ENCODE measurements at regions not wholly inside any gene's neighbourhood (a gene's known extent, or its start where the extent isn't known, plus 50 kb on each side); places are given as distances from the start of the nearest gene placed in this dataset.

GRCh38 chr12:45669792-45670191 is 59.7 kb upstream of the ARID2 start:
- DNase-seq (ENCODE audit: low spot score), result no peak

GRCh38 chr12:45670346-45671065 is 59.0 kb upstream of the ARID2 start:
- DNase-seq (ENCODE audit: low spot score), result no peak

- DNase-seq (ENCODE audit: low spot score), result peak; percentile 69
Observed at GRCh38 chr12:45671254-45671653, 58.3 kb upstream of the ARID2 start.

GRCh38 chr12:45674181-45674977 is 55.1 kb upstream of the ARID2 start:
- DNase-seq (ENCODE audit: low spot score), result peak; percentile 54

GRCh38 chr12:45675534-45675933 is 54.0 kb upstream of the ARID2 start:
- DNase-seq (ENCODE audit: low spot score), result no peak
